ENCODE measurements at regions not wholly inside any gene's neighbourhood (a gene's known extent, or its start where the extent isn't known, plus 50 kb on each side); places are given as distances from the start of the nearest gene placed in this dataset.

DNA sequence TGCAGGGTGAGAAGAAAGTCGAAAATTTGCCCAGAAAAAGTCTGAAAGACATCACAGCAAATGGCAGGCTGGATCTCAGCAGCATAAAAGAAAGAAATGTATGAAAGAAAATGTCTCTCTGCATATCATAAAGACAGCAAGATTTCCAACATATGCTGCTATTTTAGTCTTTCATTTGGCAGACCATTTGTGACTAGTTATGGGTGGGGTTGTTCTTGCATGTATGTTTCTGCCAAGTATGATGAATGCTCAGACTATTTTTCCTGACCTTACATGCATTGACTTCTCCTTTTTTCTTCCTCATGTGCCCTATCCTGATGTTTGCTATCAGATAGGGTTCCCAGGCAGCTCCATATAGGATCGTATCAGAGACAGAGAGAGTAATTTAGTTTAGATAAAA, 58.5 kb upstream of the PARD3B start:
- DNase-seq = peak; percentile 56

DNA sequence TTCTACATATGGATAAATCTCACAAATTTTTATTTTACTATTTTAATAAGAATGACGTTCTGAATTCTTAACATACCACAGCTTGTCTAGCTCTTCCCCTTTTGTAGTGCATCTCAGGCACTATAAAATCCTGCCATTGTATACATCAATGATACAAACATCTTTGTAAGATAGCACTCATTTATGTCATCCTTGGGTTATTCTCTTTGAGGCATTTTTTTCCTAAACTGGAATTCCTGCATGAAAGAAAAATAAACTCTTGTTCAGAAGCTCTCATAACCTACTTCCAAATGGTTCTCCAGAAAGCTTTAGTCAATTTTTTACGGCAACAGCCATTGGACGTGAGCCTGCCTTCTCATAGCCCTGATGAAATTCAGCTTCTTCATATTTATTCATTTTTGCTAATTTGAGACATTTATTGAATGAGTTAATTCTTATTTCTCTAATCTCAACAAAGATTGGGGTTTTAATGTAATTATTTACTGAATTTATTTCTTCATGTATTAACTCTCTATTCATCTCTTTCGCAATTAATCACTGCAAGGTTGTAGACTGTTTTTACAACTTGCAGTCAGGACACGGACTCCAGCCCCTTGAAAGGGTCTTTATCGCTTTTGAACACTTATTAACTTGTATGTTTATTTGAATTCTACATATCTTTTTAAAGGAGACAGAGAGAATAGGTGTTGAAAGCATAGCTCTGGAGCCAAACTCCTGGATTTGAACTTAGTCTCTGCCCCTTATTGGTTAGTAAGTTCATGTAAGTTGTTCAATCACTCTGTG, 57.6 kb upstream of the PARD3B start:
- DNase-seq = peak; percentile 6

DNA sequence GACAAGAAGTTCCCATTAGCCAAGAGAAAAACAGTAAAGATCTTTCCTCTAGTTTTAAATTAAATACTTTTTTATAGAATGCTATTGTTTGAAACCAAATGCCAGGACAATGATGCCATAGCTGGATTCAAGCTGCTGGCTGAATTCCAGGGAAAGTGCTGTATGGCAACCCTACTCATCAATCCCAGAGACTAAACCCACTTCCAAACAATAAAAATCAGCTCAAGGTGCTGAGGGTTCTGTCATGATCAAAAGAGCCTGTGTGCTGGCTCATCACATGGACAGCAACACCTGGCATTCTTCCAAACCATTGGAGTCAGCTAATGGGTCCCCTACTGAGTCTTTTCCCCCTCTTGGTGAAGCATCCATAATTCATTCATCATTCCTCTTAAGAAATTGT, 53.7 kb upstream of the PARD3B start:
- DNase-seq = peak; percentile 8

DNA sequence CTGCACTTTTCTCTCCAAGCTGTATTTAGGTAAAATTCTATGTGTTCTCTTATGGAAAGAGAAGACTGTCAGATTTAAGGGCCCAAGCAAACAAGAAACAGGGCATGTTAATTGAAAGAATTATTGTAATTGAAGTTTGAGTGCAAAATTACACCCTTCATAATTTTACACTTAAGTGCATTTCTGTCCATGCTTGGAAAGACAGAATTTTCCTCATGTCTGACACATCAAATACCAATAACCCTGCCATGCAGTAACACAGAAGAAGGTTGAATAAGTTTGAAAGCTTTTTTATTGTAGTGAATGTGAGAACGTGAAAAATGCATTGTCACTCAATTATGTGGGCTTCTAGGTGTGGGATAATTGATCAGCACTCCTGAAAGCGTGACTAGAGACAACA, 52.9 kb upstream of the PARD3B start:
- no peak for DNase-seq

DNA sequence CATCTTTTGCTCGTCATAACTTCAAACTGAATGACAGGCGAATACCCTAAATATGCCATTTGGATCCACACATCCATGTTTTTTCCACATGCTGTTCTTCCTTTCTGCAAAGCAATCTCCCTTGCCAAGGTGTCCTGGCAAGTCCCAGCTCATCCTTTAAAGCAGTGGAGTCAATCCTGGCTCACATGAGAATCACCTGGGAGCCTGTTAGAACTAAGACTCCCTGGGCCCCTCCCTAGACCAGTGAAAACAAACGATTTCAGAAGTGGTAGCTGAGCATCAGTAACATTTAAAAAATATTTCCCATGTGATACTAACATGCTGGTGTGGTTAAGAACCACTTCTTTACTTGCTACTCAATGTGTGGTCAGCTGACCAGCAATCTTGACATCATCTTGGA, 50.6 kb upstream of the PARD3B start:
- DNase-seq = no peak

DNA sequence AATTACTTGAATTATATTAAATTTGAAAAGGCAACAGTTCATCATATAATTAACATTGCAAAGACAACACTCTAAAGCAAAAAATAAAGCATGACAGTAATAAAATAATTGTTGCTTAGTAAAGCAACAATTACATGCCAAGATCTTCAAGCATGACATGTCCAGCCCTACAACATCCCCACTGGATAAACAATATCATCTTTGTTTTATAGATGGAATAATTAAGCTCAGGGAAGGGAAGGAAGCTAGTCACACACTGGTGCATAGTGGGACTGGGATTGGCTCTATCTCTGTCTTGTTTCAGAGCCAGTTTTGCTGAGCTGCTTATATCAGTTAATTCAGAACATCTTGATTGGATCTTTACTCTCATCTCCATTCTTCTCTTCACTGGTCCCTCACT, 49.9 kb upstream of the PARD3B start:
- no peak for DNase-seq

Data from tongue (tissue), 1 donor.